Mucosa of descending colon (tissue), 3 donors: ENCODE measurements at regions not wholly inside any gene's neighbourhood (a gene's known extent, or its start where the extent isn't known, plus 50 kb on each side); places are given as distances from the start of the nearest gene placed in this dataset.

Source experiments
- ATAC-seq: fragments of 200-7000 bp; cut with Tn5 transposase; one replicate; pipeline ENCODE4 v1.9.1; 2020; ENCODE audit warnings: mild to moderate bottlenecking, moderate library complexity
- DNase-seq, 3 donors: peaks; one replicate each; pipeline ENCODE4 v3.0.0-alpha.2; 2020
- H3K36me3 ChIP-seq: fragments of 200-600 bp; one replicate; pipeline ENCODE4 v1.8.0; 2021; ENCODE audit warnings: low read depth, mild to moderate bottlenecking
- H3K4me1 ChIP-seq: fragments of 200-600 bp; one replicate; pipeline ENCODE4 v1.8.0; 2021; ENCODE audit warnings: low read depth, mild to moderate bottlenecking
- H3K4me3 ChIP-seq: fragments of 200-600 bp; one replicate; pipeline ENCODE4 v1.8.0; 2021; ENCODE audit warnings: mild to moderate bottlenecking
- H3K9me3 ChIP-seq: fragments of 200-600 bp; one replicate; pipeline ENCODE4 v1.8.0; 2021; ENCODE audit warnings: mild to moderate bottlenecking
- CTCF ChIP-seq: fragments of 200-600 bp; IDR thresholded peaks from one replicate; pipeline ENCODE4 v1.8.0; 2022; ENCODE audit warnings: antibody characterized with exemption, mild to moderate bottlenecking
- intact Hi-C, 2 donors: fragments of 100-400 bp; cut with DNase I in 1 of 2; cut with micrococcal nuclease in 1 of 2; formaldehyde crosslinking; loops; one replicate each; pipeline versions ENCODE4 v1.11.0 to v1.11.1; 2022; cut with DNase I, micrococcal nuclease
- donor health status: DM: no; HTN: no; CAD: no; lungs with moderate emphysema.
- donor health status: DM: no; HTN: no; CAD: no.
- donor health status: DM: no; HTN: yes; CAD: no.

- H3K4me3 ChIP-seq: no peak overlapping the region
- TF ChIP-seq CTCF: no peak
- intact Hi-C loops: no loop called here
- ATAC-seq (no peak), DNase-seq (no peak)
- peaks cover 7% of the 10 kb centered on the region for H3K9me3 ChIP-seq
- no peaks in the 10 kb centered on the region for H3K36me3 ChIP-seq
- H3K4me1 ChIP-seq: no peaks in the 10 kb centered on the region
These were observed 1972.9 kb upstream of the ACO1 start for GRCh38 chr9:30411571-30411970.

GRCh38 chr9:30459156-30459555 is 1925.3 kb upstream of the ACO1 start:
- ATAC-seq: no peak
- intact Hi-C loops: no loop called here
- DNase-seq: no peak
- no peaks in the 10 kb centered on the region for H3K36me3 ChIP-seq
- no peaks in the 10 kb centered on the region for H3K4me1 ChIP-seq
- no peak for TF ChIP-seq CTCF
- H3K9me3 ChIP-seq: no peaks in the 10 kb centered on the region
- no peak overlapping the region for H3K4me3 ChIP-seq

GRCh38 chr9:30476826-30477225 is 1907.6 kb upstream of the ACO1 start:
- no peak for ATAC-seq
- no peak for TF ChIP-seq CTCF
- no peak for DNase-seq

GRCh38 chr9:30478684-30479083 is 1905.8 kb upstream of the ACO1 start:
- DNase-seq: no peak
- H3K36me3 ChIP-seq: no peaks in the 10 kb centered on the region
- no peak overlapping the region for H3K4me3 ChIP-seq
- TF ChIP-seq CTCF: no peak
- no peak for ATAC-seq
- intact Hi-C loops: no loop called here
- H3K4me1 ChIP-seq: no peaks in the 10 kb centered on the region
- H3K9me3 ChIP-seq: no peaks in the 10 kb centered on the region

More at GRCh38 chr9:30476826-30477225, 1907.6 kb upstream of the ACO1 start:
- intact Hi-C loops: no loop called here
- Histone ChIP-seq H3K4me3 (no peak overlapping the region), H3K36me3 (no peaks in the 10 kb centered on the region), H3K9me3 (no peaks in the 10 kb centered on the region), H3K4me1 (no peaks in the 10 kb centered on the region)

GRCh38 chr9:30482499-30482898 is 1901.9 kb upstream of the ACO1 start:
- DNase-seq (no peak), ATAC-seq (no peak)
- Histone ChIP-seq H3K4me3 (no peak overlapping the region), H3K36me3 (no peaks in the 10 kb centered on the region), H3K9me3 (no peaks in the 10 kb centered on the region), H3K4me1 (no peaks in the 10 kb centered on the region)
- intact Hi-C loops: no loop called here
- TF ChIP-seq CTCF: no peak

- intact Hi-C loops: no loop called here
- ATAC-seq (no peak), DNase-seq (no peak)
- no peaks in the 10 kb centered on the region for H3K36me3 ChIP-seq
- no peaks in the 10 kb centered on the region for H3K9me3 ChIP-seq
- H3K4me1 ChIP-seq: no peaks in the 10 kb centered on the region
- no peak overlapping the region for H3K4me3 ChIP-seq
- TF ChIP-seq CTCF: no peak
These were observed 1899.8 kb upstream of the ACO1 start for GRCh38 chr9:30484690-30485089.
